Epidermal melanocyte (primary cell): ENCODE measurements at regions not wholly inside any gene's neighbourhood (a gene's known extent, or its start where the extent isn't known, plus 50 kb on each side); places are given as distances from the start of the nearest gene placed in this dataset.
A peak's percentile ranks its signal among the peaks of the same experiment; 100 is the strongest.

Experiments used
- DNase-seq: peaks from one replicate; pipeline ENCODE4 v3.0.0; 2011; ENCODE audit warnings: low spot score; ENCODE audit not compliant: insufficient read length

GRCh38 chr18:55857409-55857808 is 269.4 kb upstream of the TCF4 start:
- no peak for DNase-seq

DNA sequence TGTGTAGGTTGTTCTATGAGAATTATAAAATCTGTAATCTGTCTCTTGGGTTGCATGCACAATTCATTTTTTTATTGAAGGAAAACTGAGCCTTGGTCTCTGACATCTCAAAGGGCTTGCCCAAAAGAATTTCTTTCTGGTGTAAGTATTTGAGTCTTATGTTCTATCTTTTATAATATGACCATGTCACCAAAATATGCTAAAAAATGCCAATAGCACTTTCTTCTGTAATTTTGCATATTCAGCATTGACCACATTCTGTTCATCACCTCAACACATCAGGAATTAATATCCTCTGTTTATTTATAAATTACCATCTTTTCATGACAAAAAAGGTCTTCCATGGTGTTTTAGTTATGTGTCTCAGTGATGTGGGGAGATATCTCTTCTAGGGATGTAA is 268.7 kb upstream of the TCF4 start:
- DNase-seq: no peak

GRCh38 chr18:55856229-55856628 is 268.2 kb upstream of the TCF4 start:
- no peak for DNase-seq

DNA sequence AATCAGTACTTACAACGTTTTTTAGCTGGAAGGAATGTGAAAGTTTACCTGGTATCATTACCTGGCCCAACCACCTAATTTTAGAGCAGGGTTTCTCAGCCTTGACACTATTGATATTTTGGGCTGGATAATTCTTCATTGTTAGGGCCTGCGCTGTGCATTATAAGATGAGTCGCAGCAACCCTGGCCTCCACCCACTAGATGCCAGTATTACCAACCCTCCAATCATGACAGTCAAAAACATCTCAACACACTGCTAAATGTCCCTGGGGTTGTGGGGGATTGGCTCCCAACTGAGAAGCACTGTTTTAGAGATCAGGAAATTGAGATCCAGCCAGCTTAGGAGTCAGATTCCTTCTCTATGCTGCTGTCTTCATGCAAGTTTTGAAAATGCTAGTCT is 265.3 kb upstream of the TCF4 start:
- DNase-seq: no peak

- no peak for DNase-seq
Observed at GRCh38 chr18:55850904-55851303, 262.9 kb upstream of the TCF4 start.

DNA sequence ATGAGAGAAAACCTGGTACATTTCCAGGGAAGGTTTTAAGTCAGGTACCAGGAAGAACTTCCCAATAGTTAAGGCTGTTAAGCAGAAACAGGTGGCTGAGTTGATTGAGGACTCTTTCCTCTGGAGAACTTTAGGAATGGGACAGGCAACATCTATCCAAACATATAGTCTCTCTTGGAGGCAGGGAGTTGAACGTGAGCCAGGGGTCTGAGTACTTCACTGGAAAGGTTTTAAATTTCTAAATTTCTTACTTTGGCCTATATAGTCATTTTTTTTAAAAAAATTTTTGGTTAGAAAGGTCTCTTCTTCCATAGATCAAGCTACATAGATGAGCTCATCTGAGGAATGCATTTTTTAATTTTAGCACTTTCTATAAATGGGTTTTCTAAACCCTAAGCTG is 261.4 kb upstream of the TCF4 start:
- no peak for DNase-seq

DNA sequence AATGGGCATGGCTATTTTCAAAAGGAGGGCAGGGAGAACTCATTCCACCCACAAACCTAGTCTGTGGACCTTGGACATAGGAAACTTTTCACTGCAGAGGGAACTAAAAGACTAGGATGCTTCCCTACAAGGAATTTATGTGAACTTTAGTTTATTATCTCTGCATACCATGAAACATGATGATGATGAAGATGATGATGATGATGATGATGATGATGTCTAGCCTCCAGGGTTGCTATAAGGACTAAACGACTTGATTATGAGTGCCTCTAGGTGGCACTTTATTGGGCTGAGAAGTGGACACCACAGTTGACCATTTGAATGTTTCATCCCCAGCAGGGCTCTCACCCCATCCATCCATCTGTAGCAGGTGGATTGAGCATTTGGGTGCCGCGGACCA is 260.0 kb upstream of the TCF4 start:
- no peak for DNase-seq

GRCh38 chr18:55845221-55845620 is 257.2 kb upstream of the TCF4 start:
- DNase-seq: no peak

GRCh38 chr18:55844382-55844781 is 256.4 kb upstream of the TCF4 start:
- no peak for DNase-seq

DNA sequence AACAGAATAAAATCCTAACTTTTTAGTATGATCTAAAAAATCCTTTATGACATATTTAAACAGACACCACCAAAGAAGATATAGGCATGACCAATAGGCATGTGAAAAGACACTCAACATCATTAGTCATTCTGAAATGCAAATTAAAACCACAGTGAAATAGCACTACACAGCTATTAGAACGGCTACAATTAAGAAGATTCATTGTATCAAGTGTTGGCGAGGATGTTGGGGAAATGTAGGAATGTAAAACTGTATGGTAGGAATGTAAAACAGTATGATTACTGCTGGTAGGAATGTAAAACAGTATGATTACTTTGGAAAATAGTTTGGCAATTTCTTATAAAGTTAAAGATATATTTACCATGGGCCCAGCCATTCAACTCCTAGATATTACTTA is 253.3 kb upstream of the TCF4 start:
- no peak for DNase-seq

- no peak for DNase-seq
Observed at GRCh38 chr18:55840601-55841170, 252.7 kb upstream of the TCF4 start.

DNA sequence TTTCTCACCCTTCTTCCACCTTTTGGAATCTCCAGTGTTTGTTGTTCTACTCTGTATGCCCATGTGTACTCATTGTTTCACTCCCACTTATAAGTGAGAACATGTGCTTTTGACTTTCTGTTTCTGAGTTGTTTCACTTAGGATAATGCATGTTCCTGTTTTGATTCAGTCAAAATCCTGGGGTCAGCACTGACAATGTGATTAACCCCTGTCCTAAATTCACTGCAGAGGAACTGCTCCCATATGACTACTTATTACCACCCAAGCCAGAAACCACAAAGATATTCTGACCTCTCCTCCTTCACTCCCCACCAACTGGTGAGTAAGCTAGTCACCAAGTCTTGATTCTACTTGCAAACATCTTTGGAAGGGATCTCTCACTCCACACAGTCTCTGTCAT is 251.4 kb upstream of the TCF4 start:
- DNase-seq: no peak

DNA sequence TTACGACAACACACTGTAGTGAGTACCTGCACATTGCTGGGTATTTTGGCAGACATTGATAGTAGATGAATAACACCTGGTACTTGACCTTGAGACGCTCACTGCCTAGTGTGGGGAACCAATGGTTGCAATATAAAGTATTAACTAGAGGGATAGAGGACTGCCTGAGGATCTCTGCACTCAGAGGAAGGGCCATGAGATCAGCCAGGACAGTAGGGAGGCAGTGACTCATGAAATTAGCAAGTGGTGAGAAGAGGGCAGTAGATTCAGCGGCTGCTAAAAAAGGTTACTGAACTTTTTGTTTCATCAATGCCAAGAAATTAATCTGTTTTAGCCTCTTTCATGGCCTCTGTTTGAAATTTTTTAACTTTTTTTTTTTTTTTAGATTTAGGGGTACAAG is 250.8 kb upstream of the TCF4 start:
- DNase-seq: no peak

DNA sequence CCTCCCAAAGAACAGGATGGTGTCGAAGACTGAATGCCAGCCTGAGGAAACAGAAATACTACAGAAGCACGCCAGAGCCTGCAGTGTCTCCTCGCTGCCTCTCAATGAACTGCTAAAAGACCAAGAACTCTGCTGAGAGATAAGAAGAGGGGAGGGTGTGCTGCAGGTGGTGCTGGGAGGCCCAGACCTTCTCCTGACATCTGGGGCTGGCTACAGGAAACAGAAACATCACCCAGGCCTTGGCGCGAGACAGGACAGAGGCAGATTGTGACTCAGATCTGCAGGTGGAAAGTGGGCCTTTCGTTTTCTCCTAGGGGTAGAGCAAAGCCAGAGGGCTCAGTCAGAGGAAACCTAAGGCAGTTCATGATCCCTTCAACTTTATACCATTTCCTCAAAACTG is 250.3 kb upstream of the TCF4 start:
- DNase-seq: no peak

- DNase-seq: peak; percentile 57
Observed at GRCh38 chr18:55833543-55833942, 245.6 kb upstream of the TCF4 start.

DNA sequence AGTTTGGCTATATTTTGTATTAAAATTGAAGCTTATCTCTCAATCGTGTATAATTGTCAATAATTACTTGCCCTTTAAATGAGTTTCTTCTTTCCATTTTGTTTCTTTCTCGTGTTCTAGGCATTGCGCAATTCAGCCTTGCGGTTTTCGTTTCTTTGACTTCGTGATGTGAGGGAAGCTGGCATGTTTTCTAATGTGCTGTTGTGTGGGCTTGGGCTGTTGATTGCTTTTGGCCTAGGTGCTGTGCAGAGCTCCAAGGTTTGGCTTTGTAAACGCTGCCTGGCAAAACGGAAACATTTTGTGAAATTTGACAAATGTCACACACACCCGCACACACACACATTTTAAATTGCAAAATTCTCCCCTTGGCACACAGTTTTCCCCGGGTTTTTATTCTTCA is 242.6 kb upstream of the TCF4 start:
- no peak for DNase-seq

DNA sequence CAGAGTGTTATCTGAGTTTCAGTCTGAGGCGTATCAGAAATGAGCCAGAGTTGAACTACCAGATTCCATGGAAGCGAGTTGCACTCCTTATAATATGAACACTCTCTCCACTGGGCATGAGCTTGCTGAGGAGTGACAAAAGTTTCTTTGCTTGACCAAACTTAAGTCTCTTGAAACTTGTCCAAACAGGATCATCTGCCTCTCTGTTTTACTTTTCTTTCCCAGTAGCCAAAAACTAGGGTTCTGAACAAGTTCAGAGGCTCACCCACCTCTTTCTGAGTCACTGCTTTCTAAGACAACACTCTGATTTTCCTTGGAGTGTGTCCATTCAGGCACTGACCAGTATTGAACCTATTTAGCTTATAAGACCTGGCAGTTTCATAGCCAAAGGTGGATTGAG is 233.2 kb upstream of the TCF4 start:
- DNase-seq: no peak

DNA sequence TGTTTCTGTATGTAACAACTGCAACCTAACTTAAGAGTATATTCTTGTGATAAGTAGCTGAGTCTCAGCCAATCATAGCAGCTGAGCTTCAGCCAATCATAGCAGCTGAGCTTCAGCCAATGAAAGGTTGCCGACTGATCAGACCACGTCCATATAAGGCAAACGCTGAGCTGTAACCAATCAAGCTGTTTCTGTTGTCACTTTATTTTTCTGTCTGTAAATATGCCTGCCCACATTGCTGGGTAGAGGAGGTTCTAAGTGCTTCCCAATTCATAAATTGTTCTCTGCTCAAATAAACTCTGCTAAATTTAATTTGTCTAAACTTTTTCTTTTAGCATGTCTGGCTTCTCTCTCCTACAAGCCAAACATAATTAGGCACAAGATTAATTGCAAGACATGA is 231.5 kb upstream of the TCF4 start:
- DNase-seq: no peak

DNA sequence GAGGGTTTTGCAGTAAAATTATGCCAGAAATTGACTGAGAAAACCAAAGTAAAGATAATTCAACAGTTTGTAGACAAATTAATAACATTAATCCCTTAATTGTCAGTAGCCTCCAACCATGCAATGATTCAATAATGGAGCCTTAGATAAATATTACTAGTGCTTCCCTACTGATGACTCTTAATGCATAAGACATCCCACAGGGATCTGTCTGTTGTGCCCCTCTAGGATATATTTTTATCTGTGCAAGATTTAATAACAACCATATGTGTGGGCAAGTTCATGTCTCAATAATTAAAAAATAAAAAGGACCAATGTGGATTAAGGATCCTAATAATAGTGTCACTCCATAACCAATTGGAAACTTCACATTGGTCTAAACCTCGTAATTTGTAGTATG is 230.3 kb upstream of the TCF4 start:
- DNase-seq: no peak

DNA sequence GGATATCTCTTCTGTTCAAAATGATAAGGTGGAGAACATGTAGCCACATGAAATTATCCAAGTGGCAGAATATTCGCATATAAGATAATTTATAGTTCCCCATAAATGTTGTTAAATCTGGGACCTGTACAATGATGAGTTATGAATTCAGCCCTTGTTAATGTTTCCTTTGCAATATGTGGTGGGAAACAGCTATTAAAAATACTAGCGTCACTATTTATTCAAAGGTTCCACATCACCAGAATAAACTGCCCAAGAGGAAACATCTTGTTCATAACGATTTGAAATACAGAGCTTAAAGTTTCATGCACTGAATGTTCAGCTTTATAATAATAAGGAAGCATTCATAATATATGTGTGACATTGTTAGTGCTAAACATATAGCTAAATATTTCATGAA is 223.9 kb upstream of the TCF4 start:
- DNase-seq: no peak

DNA sequence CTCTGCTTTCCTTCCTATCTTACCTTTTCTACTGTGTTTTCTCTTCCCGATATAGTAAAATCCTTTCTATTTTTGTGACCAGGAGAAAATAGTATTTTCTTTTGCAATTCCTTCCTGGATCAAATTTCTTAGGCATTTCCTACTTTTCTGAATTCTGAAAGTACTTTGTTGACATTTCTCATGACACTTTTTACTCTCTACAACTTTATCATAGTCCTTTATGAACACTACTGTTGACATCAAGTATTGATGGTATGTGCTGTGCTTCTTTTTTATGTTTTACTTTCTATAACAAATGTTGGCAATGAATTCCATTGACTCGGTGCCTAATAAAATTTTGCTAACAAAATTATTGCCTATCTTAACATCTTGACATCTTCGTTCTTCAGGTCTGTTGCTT is 217.7 kb upstream of the TCF4 start:
- DNase-seq: no peak

DNA sequence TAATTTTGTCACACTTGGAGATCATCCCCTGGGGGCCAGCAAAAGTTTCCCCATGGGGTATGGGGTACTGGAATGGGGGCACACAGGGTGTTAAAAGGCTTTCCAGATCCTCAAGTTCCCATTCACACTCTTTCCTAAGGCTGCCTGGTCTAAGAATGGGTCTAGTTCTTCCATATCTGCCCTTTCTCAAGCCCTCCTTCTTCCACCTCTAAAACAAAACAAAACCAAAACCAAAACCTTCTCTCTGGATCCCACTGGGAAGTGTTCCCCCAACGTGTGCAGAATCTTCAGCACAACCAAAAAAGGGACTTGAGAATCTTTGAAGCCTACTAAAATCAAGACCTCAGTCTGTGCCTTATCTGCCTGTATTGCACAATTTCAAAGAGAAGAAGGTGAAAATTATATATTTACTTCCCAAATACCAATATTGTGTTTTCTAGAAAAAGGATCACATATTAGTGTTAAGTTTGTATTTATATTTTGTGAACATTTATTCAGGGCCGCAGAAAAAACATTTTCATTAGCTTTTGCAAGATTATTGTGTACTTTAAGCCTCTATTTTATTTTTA is 207.2 kb upstream of the TCF4 start:
- no peak for DNase-seq

- DNase-seq: no peak
Observed at GRCh38 chr18:55794288-55795052, 206.5 kb upstream of the TCF4 start.
